H1 (cell line): ENCODE measurements at regions not wholly inside any gene's neighbourhood (a gene's known extent, or its start where the extent isn't known, plus 50 kb on each side); places are given as distances from the start of the nearest gene placed in this dataset.

Experiments used
- CEBPB ChIP-seq: IDR thresholded peaks from 2 replicates; pipeline ENCODE4 v1.6.1; 2012; ENCODE audit warnings: low read depth, low read length
- EP300 ChIP-seq, 2 experiments: IDR thresholded peaks; 1 replicate in 1 of 2; 2 replicates in 1 of 2; pipeline ENCODE4 v1.6.1; 2011 to 2012; ENCODE audit warnings: low read depth in 2 of 2, low read length in 2 of 2, mild to moderate bottlenecking in 2 of 2, borderline replicate concordance in 1 of 2, inconsistent platforms in 1 of 2, moderate library complexity in 1 of 2
- HDAC2 ChIP-seq, 2 experiments: fragments of 300-600 bp in 1 of 2; sonication (generic) in 1 of 2; IDR thresholded peaks; 2 replicates each; pipeline ENCODE4 v1.6.1; 2011 to 2012; ENCODE audit warnings: low read depth in 2 of 2, low read length in 2 of 2, mild to moderate bottlenecking in 2 of 2, moderate library complexity in 2 of 2, borderline replicate concordance in 1 of 2, inconsistent platforms in 1 of 2
- KDM4A ChIP-seq: IDR thresholded peaks from one replicate; pipeline ENCODE4 v1.7.1; 2012; ENCODE audit warnings: low read depth, mild to moderate bottlenecking, moderate library complexity, low read length, inconsistent platforms; ENCODE audit not compliant: severe bottlenecking
- TF ChIP-seq, protein P1 (sequence below): fragments of 300-600 bp; sonication (generic); IDR thresholded peaks from 2 replicates; pipeline ENCODE4 v1.7.1; 2012; ENCODE audit warnings: low read length, moderate library complexity, mild to moderate bottlenecking, inconsistent platforms; ENCODE audit not compliant: insufficient replicate concordance
- TF ChIP-seq, protein P2 (sequence below): IDR thresholded peaks from 2 replicates; pipeline ENCODE4 v1.6.1; 2011; ENCODE audit warnings: low read depth, mild to moderate bottlenecking, low read length; ENCODE audit not compliant: insufficient read depth

DNA sequence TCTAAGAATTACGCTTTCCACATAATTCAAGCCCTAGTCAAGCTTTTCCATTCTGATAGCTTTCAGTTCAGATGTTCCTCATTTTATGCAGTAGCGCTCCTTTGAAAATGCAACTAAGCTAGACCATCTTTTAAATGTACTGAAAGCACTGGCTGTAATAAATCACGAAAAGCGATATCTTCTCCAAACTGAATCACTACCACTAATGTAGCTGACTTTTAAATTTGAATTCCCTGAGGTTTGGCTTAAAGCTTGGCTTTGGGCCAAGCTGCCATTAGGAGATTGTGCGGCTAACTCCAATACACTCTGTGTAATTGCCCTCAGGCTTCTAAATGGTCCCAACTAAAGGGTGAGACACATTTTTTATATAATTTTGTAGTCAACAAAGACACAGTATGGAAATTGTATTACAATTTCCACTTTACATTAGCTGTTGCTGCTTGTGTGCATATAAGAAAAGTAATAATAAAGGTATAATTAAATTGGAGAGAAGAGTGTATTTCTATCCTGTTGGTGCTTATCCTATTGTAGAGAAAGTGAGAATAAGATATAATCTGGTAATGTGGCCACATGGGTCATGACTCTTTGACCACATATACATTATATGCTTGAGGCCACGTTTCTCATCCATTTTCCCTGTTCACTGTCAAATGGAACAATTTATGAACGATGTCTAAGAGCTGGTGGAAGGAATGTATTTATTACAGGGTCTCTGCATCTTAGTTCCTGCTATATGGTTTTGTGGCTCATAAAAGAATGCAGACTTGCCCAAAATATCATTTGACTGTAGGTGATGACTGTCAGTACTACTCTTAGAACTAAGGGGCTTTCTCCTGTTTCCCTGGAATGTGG lies 118.7 kb upstream of the TAF11L2 start (continued):
- TF ChIP-seq, protein P1, sequence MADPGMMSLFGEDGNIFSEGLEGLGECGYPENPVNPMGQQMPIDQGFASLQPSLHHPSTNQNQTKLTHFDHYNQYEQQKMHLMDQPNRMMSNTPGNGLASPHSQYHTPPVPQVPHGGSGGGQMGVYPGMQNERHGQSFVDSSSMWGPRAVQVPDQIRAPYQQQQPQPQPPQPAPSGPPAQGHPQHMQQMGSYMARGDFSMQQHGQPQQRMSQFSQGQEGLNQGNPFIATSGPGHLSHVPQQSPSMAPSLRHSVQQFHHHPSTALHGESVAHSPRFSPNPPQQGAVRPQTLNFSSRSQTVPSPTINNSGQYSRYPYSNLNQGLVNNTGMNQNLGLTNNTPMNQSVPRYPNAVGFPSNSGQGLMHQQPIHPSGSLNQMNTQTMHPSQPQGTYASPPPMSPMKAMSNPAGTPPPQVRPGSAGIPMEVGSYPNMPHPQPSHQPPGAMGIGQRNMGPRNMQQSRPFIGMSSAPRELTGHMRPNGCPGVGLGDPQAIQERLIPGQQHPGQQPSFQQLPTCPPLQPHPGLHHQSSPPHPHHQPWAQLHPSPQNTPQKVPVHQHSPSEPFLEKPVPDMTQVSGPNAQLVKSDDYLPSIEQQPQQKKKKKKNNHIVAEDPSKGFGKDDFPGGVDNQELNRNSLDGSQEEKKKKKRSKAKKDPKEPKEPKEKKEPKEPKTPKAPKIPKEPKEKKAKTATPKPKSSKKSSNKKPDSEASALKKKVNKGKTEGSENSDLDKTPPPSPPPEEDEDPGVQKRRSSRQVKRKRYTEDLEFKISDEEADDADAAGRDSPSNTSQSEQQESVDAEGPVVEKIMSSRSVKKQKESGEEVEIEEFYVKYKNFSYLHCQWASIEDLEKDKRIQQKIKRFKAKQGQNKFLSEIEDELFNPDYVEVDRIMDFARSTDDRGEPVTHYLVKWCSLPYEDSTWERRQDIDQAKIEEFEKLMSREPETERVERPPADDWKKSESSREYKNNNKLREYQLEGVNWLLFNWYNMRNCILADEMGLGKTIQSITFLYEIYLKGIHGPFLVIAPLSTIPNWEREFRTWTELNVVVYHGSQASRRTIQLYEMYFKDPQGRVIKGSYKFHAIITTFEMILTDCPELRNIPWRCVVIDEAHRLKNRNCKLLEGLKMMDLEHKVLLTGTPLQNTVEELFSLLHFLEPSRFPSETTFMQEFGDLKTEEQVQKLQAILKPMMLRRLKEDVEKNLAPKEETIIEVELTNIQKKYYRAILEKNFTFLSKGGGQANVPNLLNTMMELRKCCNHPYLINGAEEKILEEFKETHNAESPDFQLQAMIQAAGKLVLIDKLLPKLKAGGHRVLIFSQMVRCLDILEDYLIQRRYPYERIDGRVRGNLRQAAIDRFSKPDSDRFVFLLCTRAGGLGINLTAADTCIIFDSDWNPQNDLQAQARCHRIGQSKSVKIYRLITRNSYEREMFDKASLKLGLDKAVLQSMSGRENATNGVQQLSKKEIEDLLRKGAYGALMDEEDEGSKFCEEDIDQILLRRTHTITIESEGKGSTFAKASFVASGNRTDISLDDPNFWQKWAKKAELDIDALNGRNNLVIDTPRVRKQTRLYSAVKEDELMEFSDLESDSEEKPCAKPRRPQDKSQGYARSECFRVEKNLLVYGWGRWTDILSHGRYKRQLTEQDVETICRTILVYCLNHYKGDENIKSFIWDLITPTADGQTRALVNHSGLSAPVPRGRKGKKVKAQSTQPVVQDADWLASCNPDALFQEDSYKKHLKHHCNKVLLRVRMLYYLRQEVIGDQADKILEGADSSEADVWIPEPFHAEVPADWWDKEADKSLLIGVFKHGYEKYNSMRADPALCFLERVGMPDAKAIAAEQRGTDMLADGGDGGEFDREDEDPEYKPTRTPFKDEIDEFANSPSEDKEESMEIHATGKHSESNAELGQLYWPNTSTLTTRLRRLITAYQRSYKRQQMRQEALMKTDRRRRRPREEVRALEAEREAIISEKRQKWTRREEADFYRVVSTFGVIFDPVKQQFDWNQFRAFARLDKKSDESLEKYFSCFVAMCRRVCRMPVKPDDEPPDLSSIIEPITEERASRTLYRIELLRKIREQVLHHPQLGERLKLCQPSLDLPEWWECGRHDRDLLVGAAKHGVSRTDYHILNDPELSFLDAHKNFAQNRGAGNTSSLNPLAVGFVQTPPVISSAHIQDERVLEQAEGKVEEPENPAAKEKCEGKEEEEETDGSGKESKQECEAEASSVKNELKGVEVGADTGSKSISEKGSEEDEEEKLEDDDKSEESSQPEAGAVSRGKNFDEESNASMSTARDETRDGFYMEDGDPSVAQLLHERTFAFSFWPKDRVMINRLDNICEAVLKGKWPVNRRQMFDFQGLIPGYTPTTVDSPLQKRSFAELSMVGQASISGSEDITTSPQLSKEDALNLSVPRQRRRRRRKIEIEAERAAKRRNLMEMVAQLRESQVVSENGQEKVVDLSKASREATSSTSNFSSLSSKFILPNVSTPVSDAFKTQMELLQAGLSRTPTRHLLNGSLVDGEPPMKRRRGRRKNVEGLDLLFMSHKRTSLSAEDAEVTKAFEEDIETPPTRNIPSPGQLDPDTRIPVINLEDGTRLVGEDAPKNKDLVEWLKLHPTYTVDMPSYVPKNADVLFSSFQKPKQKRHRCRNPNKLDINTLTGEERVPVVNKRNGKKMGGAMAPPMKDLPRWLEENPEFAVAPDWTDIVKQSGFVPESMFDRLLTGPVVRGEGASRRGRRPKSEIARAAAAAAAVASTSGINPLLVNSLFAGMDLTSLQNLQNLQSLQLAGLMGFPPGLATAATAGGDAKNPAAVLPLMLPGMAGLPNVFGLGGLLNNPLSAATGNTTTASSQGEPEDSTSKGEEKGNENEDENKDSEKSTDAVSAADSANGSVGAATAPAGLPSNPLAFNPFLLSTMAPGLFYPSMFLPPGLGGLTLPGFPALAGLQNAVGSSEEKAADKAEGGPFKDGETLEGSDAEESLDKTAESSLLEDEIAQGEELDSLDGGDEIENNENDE: no peak
- no peak for TF ChIP-seq EP300 (IDR thresholded peaks at IDR 0.05; ENCODE audit: borderline replicate concordance in 1 of 2, low read depth in 2 of 2, low read length in 2 of 2)
- TF ChIP-seq, protein P2, sequence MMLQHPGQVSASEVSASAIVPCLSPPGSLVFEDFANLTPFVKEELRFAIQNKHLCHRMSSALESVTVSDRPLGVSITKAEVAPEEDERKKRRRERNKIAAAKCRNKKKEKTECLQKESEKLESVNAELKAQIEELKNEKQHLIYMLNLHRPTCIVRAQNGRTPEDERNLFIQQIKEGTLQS: no peak
- no peak for TF ChIP-seq CEBPB
- no peak for TF ChIP-seq HDAC2 (IDR thresholded peaks at IDR 0.05; ENCODE audit: borderline replicate concordance in 1 of 2, low read depth in 2 of 2, low read length in 2 of 2)
- TF ChIP-seq KDM4A: no peak
